Endodermal cell (in vitro differentiated cells): ENCODE measurements at regions not wholly inside any gene's neighbourhood (a gene's known extent, or its start where the extent isn't known, plus 50 kb on each side); places are given as distances from the start of the nearest gene placed in this dataset.

ENCODE experiments used
- DNase-seq: peaks from one replicate; pipeline ENCODE4 v3.0.0-alpha.2; 2017
- H3K27ac ChIP-seq: 2 replicates; pipeline ENCODE4 v1.5.1; 2013; ENCODE audit warnings: mild to moderate bottlenecking, low read depth, low read length, moderate library complexity
- H3K27me3 ChIP-seq: 2 replicates; pipeline ENCODE4 v1.6.1; 2013; ENCODE audit warnings: mild to moderate bottlenecking, low read length, moderate library complexity; ENCODE audit not compliant: insufficient read depth, control insufficient read depth, poor library complexity, severe bottlenecking
- H3K36me3 ChIP-seq: 2 replicates; pipeline ENCODE4 v1.7.0; 2013; ENCODE audit warnings: mild to moderate bottlenecking, low read length, moderate library complexity; ENCODE audit not compliant: control insufficient read depth, insufficient read depth
- H3K4me1 ChIP-seq: one replicate; pipeline ENCODE4 v1.7.0; 2013; ENCODE audit warnings: low read length; ENCODE audit not compliant: control insufficient read depth, insufficient read depth
- H3K4me3 ChIP-seq: 2 replicates; pipeline ENCODE4 v1.5.1; 2013; ENCODE audit warnings: mild to moderate bottlenecking, low read length, moderate library complexity
- H3K9ac ChIP-seq: 2 replicates; pipeline ENCODE4 v1.6.1; 2013; ENCODE audit warnings: mild to moderate bottlenecking, low read length, moderate library complexity; ENCODE audit not compliant: poor library complexity, severe bottlenecking; ENCODE audit errors: extremely low read depth
- H3K9me3 ChIP-seq: 2 replicates; pipeline ENCODE4 v1.6.1; 2013; ENCODE audit warnings: mild to moderate bottlenecking, low read length, moderate library complexity; ENCODE audit not compliant: control insufficient read depth
- H3K27ac Mint-ChIP-seq: 2 replicates; pipeline ENCODE4 v1.8.0; 2020; ENCODE audit warnings: mixed read lengths
- H3K27me3 Mint-ChIP-seq: 2 replicates; pipeline ENCODE4 v1.8.0; 2021; ENCODE audit warnings: mild to moderate bottlenecking, mixed read lengths; ENCODE audit not compliant: insufficient read depth
- H3K36me3 Mint-ChIP-seq: 2 replicates; pipeline ENCODE4 v1.8.0; 2020; ENCODE audit warnings: low read depth, mixed read lengths
- H3K4me1 Mint-ChIP-seq: 2 replicates; pipeline ENCODE4 v1.8.0; 2020; ENCODE audit warnings: mixed read lengths
- H3K4me3 Mint-ChIP-seq: 2 replicates; pipeline ENCODE4 v1.8.0; 2020; ENCODE audit warnings: mild to moderate bottlenecking, moderate library complexity, mixed read lengths
- H3K9me3 Mint-ChIP-seq: 2 replicates; pipeline ENCODE4 v1.8.0; 2020; ENCODE audit warnings: mild to moderate bottlenecking, mixed read lengths
- CTCF ChIP-seq: fragments of 200-600 bp; sonication (generic); conservative IDR thresholded peaks from 2 replicates; pipeline ENCODE4 v1.5.0; 2021; ENCODE audit warnings: antibody characterized with exemption, mild to moderate bottlenecking
- WGBS, 2 experiments: methylation state at CpG; one replicate each; pipeline versions ENCODE4 v1.1.5 to v1.1.7; 2013; ENCODE audit warnings: missing lambda C conversion rate in 2 of 2, mixed read lengths in 1 of 2; ENCODE audit not compliant: insufficient coverage in 1 of 2, insufficient read length in 1 of 2; 5-methylcytosine and 5-hydroxymethylcytosine counted together

GRCh38 chr17:69928611-69929010 lies 146.4 kb upstream of the KCNJ16 start:
- 88 to 98% methylated on average over 3 to 4 of the region's 4 CpGs for WGBS, 2 experiments
- Histone ChIP-seq H3K4me1 (no peaks in the 10 kb centered on the region), H3K9me3 (no peaks in the 10 kb centered on the region), H3K36me3 (no peaks in the 10 kb centered on the region), H3K9ac (no peak overlapping the region), H3K4me3 (no peak overlapping the region), H3K27me3 (no peaks in the 10 kb centered on the region), H3K27ac (no peak overlapping the region)
- H3K27ac Mint-ChIP-seq = no peak overlapping the region
- no peak for TF ChIP-seq CTCF
- H3K27me3 Mint-ChIP-seq = no peaks in the 10 kb centered on the region
- no peaks in the 10 kb centered on the region for H3K36me3 Mint-ChIP-seq
- no peaks in the 10 kb centered on the region for H3K4me1 Mint-ChIP-seq
- no peak overlapping the region for H3K4me3 Mint-ChIP-seq
- DNase-seq = no peak
- no peaks in the 10 kb centered on the region for H3K9me3 Mint-ChIP-seq

GRCh38 chr17:69936996-69937395 lies 138.0 kb upstream of the KCNJ16 start:
- H3K9me3 Mint-ChIP-seq = no peaks in the 10 kb centered on the region
- no peaks in the 10 kb centered on the region for H3K36me3 Mint-ChIP-seq
- no peak for TF ChIP-seq CTCF
- no peak for DNase-seq
- H3K27me3 ChIP-seq = no peaks in the 10 kb centered on the region
- WGBS, 2 experiments = 93 to 100% methylated on average over 1 to 3 of the region's 3 CpGs
- H3K9me3 ChIP-seq = no peaks in the 10 kb centered on the region
- H3K9ac ChIP-seq = no peak overlapping the region
- no peaks in the 10 kb centered on the region for H3K4me1 Mint-ChIP-seq
- no peak overlapping the region for H3K27ac Mint-ChIP-seq
- H3K4me3 ChIP-seq = no peak overlapping the region
- H3K36me3 ChIP-seq = no peaks in the 10 kb centered on the region
- no peak overlapping the region for H3K27ac ChIP-seq
- H3K27me3 Mint-ChIP-seq = no peaks in the 10 kb centered on the region
- no peaks in the 10 kb centered on the region for H3K4me1 ChIP-seq
- no peak overlapping the region for H3K4me3 Mint-ChIP-seq

GRCh38 chr17:69943058-69943457 lies 132.0 kb upstream of the KCNJ16 start:
- H3K36me3 ChIP-seq = no peaks in the 10 kb centered on the region
- no peak overlapping the region for H3K9ac ChIP-seq
- H3K27me3 ChIP-seq = peaks cover 5% of the 10 kb centered on the region
- H3K9me3 ChIP-seq = no peaks in the 10 kb centered on the region
- H3K27ac Mint-ChIP-seq = no peak overlapping the region
- H3K27ac ChIP-seq = no peak overlapping the region
- H3K27me3 Mint-ChIP-seq = no peaks in the 10 kb centered on the region
- H3K4me1 Mint-ChIP-seq = peaks cover 1% of the 10 kb centered on the region
- no peak for TF ChIP-seq CTCF
- H3K4me1 ChIP-seq = no peaks in the 10 kb centered on the region
- H3K4me3 ChIP-seq = no peak overlapping the region
- no peak overlapping the region for H3K4me3 Mint-ChIP-seq
- no peaks in the 10 kb centered on the region for H3K36me3 Mint-ChIP-seq
- DNase-seq = no peak
- no peaks in the 10 kb centered on the region for H3K9me3 Mint-ChIP-seq
